ENCODE measurements at regions not wholly inside any gene's neighbourhood (a gene's known extent, or its start where the extent isn't known, plus 50 kb on each side); places are given as distances from the start of the nearest gene placed in this dataset.
A peak's percentile ranks its signal among the peaks of the same experiment; 100 is the strongest.

DNA sequence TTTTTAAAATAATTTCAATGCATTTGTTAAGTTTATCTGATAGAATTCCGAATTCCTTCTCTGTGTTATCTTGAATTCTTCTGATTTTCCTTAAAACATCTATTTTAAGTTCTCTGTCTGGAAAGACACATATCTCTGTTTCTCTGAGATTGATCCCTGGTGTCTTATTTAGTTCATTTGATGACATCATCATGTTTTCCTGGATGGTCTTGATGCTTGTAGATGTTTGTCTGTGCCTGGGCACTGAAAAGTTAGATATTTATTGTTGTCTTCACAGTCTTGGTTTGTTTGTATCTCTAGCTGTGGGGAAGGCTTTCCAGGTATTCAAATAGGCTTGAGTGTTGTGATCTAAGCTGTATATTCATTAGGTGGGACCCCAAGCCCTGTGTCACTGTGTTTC is 1028.8 kb downstream of the GLUD2 start:
- WGBS (ENCODE audit: missing lambda C conversion rate), result 0% methylated on average over 1 of the region's 1 CpG
- ChIA-PET CTCF (no interaction called here), POLR2A (no interaction called here)
- no peak overlapping the region for H3K4me2 ChIP-seq
- DNase-seq (ENCODE audit: low read depth in 1 of 2, low spot score in 1 of 2), result no peak
- no peak for ATAC-seq
- no peak overlapping the region for H3K27ac ChIP-seq
- no peak overlapping the region for H3K4me3 ChIP-seq
- no peaks in the 10 kb centered on the region for H3K4me1 ChIP-seq
- FAIRE-seq, result peak; percentile 46
- H3K9me3 ChIP-seq, result no peaks in the 10 kb centered on the region
- no peak for TF ChIP-seq CEBPB (IDR thresholded peaks at IDR 0.05)
- no peak for TF ChIP-seq JUN (IDR thresholded peaks at IDR 0.05)
- no peak for TF ChIP-seq CHD2 (IDR thresholded peaks at IDR 0.05; ENCODE audit: low read length, partially characterized antibody)
- no peak for TF ChIP-seq RFX5 (IDR thresholded peaks at IDR 0.05)
- TF ChIP-seq MYC (IDR thresholded peaks at IDR 0.05; ENCODE audit: borderline replicate concordance, low read length), result no peak
- TF ChIP-seq POLR2A (IDR thresholded peaks at IDR 0.05; ENCODE audit: low read length), result no peak
- no peak for TF ChIP-seq FOXS1 (CRISPR knock-in tag; IDR thresholded peaks at IDR 0.05)
- no peak for TF ChIP-seq KDM5A (IDR thresholded peaks at IDR 0.05)
- no peak for TF ChIP-seq EP300 (IDR thresholded peaks at IDR 0.05)
- TF ChIP-seq, protein P1, sequence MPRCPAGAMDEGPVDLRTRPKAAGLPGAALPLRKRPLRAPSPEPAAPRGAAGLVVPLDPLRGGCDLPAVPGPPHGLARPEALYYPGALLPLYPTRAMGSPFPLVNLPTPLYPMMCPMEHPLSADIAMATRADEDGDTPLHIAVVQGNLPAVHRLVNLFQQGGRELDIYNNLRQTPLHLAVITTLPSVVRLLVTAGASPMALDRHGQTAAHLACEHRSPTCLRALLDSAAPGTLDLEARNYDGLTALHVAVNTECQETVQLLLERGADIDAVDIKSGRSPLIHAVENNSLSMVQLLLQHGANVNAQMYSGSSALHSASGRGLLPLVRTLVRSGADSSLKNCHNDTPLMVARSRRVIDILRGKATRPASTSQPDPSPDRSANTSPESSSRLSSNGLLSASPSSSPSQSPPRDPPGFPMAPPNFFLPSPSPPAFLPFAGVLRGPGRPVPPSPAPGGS (IDR thresholded peaks at IDR 0.05), result no peak
- TF ChIP-seq NPAS2 (CRISPR knock-in tag; IDR thresholded peaks at IDR 0.05; ENCODE audit: borderline replicate concordance), result no peak
- TF ChIP-seq JUNB (IDR thresholded peaks at IDR 0.05), result no peak
- TF ChIP-seq, protein P2, sequence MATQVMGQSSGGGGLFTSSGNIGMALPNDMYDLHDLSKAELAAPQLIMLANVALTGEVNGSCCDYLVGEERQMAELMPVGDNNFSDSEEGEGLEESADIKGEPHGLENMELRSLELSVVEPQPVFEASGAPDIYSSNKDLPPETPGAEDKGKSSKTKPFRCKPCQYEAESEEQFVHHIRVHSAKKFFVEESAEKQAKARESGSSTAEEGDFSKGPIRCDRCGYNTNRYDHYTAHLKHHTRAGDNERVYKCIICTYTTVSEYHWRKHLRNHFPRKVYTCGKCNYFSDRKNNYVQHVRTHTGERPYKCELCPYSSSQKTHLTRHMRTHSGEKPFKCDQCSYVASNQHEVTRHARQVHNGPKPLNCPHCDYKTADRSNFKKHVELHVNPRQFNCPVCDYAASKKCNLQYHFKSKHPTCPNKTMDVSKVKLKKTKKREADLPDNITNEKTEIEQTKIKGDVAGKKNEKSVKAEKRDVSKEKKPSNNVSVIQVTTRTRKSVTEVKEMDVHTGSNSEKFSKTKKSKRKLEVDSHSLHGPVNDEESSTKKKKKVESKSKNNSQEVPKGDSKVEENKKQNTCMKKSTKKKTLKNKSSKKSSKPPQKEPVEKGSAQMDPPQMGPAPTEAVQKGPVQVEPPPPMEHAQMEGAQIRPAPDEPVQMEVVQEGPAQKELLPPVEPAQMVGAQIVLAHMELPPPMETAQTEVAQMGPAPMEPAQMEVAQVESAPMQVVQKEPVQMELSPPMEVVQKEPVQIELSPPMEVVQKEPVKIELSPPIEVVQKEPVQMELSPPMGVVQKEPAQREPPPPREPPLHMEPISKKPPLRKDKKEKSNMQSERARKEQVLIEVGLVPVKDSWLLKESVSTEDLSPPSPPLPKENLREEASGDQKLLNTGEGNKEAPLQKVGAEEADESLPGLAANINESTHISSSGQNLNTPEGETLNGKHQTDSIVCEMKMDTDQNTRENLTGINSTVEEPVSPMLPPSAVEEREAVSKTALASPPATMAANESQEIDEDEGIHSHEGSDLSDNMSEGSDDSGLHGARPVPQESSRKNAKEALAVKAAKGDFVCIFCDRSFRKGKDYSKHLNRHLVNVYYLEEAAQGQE (IDR thresholded peaks at IDR 0.05), result no peak
- no peak for TF ChIP-seq HDAC2 (IDR thresholded peaks at IDR 0.05)
- TF ChIP-seq ESRRA (IDR thresholded peaks at IDR 0.05; ENCODE audit: borderline replicate concordance, low read length), result no peak
- TF ChIP-seq, protein P3, sequence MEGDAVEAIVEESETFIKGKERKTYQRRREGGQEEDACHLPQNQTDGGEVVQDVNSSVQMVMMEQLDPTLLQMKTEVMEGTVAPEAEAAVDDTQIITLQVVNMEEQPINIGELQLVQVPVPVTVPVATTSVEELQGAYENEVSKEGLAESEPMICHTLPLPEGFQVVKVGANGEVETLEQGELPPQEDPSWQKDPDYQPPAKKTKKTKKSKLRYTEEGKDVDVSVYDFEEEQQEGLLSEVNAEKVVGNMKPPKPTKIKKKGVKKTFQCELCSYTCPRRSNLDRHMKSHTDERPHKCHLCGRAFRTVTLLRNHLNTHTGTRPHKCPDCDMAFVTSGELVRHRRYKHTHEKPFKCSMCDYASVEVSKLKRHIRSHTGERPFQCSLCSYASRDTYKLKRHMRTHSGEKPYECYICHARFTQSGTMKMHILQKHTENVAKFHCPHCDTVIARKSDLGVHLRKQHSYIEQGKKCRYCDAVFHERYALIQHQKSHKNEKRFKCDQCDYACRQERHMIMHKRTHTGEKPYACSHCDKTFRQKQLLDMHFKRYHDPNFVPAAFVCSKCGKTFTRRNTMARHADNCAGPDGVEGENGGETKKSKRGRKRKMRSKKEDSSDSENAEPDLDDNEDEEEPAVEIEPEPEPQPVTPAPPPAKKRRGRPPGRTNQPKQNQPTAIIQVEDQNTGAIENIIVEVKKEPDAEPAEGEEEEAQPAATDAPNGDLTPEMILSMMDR (IDR thresholded peaks at IDR 0.05), result no peak

DNA sequence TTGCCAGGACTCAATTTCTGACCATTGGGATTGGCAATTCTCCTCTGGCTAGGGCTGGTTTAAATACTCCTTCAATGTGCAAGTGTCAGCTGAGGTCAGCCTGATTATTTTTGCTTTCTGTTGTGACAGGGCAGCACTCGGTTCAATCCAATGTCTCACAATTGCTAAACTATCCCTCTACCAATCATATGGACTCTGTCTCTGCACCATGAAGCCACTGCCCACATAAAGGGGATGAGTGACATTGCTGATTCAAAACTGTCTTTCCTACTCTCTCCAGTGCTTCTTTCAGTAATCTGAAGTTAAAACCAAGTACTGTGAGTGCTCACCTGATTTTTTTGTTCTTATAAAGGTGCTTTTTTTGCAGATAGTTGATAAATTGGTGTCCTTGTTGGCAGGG is 1030.7 kb downstream of the GLUD2 start:
- ATAC-seq (no peak), FAIRE-seq (no peak), DNase-seq (ENCODE audit: low read depth in 1 of 2, low spot score in 1 of 2) (no peak)
- Histone ChIP-seq H3K27ac (no peak overlapping the region), H3K4me3 (no peak overlapping the region), H3K4me2 (no peak overlapping the region), H3K9me3 (no peaks in the 10 kb centered on the region), H3K4me1 (no peaks in the 10 kb centered on the region)
- TF ChIP-seq RARB (CRISPR knock-in tag; IDR thresholded peaks at IDR 0.05), result no peak
- TF ChIP-seq, protein P4, sequence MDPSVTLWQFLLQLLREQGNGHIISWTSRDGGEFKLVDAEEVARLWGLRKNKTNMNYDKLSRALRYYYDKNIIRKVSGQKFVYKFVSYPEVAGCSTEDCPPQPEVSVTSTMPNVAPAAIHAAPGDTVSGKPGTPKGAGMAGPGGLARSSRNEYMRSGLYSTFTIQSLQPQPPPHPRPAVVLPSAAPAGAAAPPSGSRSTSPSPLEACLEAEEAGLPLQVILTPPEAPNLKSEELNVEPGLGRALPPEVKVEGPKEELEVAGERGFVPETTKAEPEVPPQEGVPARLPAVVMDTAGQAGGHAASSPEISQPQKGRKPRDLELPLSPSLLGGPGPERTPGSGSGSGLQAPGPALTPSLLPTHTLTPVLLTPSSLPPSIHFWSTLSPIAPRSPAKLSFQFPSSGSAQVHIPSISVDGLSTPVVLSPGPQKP (IDR thresholded peaks at IDR 0.05; ENCODE audit: low read depth, low read length), result no peak
- TF ChIP-seq, protein P3 (IDR thresholded peaks at IDR 0.05), result no peak
- no peak for TF ChIP-seq HOXB13 (CRISPR knock-in tag; IDR thresholded peaks at IDR 0.05; ENCODE audit: low read depth)
- TF ChIP-seq ZSCAN20 (CRISPR knock-in tag; IDR thresholded peaks at IDR 0.05), result no peak
- TF ChIP-seq TFCP2L1 (CRISPR knock-in tag; IDR thresholded peaks at IDR 0.05), result no peak
- no peak for TF ChIP-seq CEBPB (IDR thresholded peaks at IDR 0.05)
- no peak for TF ChIP-seq GATA3 (IDR thresholded peaks at IDR 0.05; ENCODE audit: borderline replicate concordance)
- TF ChIP-seq RFX5 (IDR thresholded peaks at IDR 0.05), result no peak
- TF ChIP-seq SREBF2 (IDR thresholded peaks at IDR 0.05), result no peak
- TF ChIP-seq TP53 (CRISPR knock-in tag; IDR thresholded peaks at IDR 0.05), result no peak
- no peak for TF ChIP-seq NR3C1 (IDR thresholded peaks at IDR 0.05)
- no peak for TF ChIP-seq HOXA7 (CRISPR knock-in tag; IDR thresholded peaks at IDR 0.05)
- no peak for TF ChIP-seq CHD2 (IDR thresholded peaks at IDR 0.05; ENCODE audit: low read length, partially characterized antibody)
- TF ChIP-seq, protein P5, sequence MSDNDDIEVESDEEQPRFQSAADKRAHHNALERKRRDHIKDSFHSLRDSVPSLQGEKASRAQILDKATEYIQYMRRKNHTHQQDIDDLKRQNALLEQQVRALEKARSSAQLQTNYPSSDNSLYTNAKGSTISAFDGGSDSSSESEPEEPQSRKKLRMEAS (IDR thresholded peaks at IDR 0.05), result no peak
- ChIA-PET POLR2A (no interaction called here), CTCF (no interaction called here)
- 8% methylated on average over 1 of the region's 1 CpG for WGBS (ENCODE audit: missing lambda C conversion rate)
